ENCODE measurements at regions not wholly inside any gene's neighbourhood (a gene's known extent, or its start where the extent isn't known, plus 50 kb on each side); places are given as distances from the start of the nearest gene placed in this dataset.
A peak's percentile ranks its signal among the peaks of the same experiment; 100 is the strongest.

DNA sequence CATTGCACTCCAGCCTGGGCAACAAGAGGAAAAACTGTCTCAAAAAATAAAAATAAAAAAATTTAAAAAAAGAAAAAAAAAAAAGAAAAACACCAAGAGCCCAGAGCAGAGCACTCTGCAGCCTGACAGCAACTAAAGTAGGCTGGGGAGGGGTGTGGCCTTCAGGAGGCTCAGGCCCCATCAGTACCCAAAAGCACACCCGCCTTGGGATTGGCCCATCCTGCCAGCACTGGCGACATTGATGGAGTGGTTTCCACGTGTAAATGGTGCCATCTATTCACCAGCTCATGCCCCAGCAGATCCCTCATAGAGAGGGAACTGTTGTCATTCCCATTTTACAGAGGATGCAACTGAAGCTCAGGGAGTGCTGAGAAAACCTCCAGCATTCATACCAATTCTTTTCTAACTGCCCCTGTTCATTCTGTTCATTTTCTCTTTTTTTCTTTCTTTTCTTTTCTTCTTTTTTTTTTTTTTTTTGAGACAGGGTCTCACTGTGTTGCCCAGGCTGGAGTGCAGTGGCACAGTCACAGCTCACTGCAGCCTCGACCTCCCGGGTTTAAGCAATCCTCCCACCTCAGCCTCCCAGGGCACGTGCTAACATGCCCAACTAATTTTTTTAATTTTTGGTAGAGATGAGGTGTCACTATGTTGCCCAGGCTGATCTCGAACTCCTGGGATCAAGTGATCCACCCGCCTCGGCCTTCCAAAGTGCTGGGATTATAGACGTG, 89.3 kb downstream of the IRF2BPL start:
- H3K27ac Mint-ChIP-seq, result no peak overlapping the region
- no peaks in the 10 kb centered on the region for H3K36me3 Mint-ChIP-seq
- H3K9me3 Mint-ChIP-seq, result no peaks in the 10 kb centered on the region
- H3K27me3 Mint-ChIP-seq, result no peaks in the 10 kb centered on the region
- peaks cover 18% of the 10 kb centered on the region for H3K4me1 Mint-ChIP-seq
- no peak overlapping the region for H3K4me3 Mint-ChIP-seq

DNA sequence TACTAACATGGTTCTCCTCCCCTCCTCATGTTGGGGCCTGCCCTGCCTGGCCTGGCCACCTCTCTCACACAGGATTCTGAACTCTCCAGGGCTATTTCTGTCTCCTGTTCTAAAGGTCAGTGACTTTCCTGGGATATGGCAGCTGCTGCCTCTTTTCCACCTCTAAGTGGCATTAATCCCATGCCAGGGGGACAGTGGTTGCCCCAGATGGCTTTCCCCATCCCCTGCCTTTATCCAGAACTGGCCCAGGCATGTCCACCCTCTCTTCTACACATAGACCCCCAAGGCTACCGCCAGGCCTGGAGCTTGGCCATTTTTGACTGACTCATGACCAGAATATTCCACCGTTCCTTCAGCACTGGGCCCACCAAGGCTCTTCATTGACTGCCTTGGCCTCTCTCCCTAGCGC, 90.4 kb downstream of the IRF2BPL start:
- H3K27me3 Mint-ChIP-seq, result no peaks in the 10 kb centered on the region
- no peak overlapping the region for H3K27ac Mint-ChIP-seq
- no peaks in the 10 kb centered on the region for H3K9me3 Mint-ChIP-seq
- H3K36me3 Mint-ChIP-seq, result no peaks in the 10 kb centered on the region
- H3K4me3 Mint-ChIP-seq, result peak overlapping the region; percentile 3
- H3K4me1 Mint-ChIP-seq, result peaks cover 22% of the 10 kb centered on the region

DNA sequence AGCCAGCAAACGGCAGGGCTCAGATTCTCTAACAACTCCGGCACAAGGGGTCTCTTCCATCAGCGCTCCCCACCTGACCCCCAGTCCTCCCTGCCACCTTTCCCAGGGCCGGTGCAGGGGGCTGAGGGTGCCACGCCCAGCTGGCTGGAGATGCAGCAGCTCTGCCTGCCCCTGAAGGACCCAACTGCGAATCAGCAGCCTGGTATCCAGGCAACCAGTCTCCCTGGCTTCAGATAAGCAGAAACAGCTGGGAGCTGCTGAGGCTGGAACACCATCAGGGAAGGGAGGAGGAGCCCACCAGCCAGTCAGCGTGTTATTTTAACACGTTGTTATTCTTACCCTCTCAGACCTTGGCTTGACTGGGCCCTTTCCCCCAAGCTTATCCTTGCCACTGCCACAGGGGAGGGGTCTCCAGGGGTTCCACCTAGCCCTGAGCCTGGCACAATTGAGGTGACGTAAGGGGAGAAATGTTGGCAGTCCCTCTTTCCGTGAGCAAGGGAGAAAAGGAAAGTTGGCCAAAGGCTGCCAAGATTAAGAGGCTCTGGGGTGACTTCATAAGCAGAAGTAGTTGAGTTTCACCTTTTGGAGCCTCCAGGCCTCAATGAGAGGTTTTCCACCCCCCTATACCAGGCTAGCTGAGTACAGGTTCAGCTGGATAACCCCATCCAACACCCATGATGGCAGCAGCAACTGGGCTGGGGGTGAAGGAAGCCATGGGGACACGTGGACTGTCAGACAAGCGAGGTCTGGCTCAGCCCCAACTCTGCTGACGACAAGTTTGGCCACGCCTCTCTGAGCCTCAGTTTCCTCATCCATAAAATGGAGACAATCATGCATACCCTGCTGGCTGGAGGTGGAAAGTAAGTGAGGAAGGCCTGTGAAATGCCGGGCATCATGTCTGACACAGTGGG, 91.1 kb downstream of the IRF2BPL start:
- Mint-ChIP-seq H3K36me3 (no peaks in the 10 kb centered on the region), H3K4me3 (no peak overlapping the region), H3K9me3 (no peaks in the 10 kb centered on the region), H3K27me3 (no peaks in the 10 kb centered on the region), H3K4me1 (peaks cover 23% of the 10 kb centered on the region), H3K27ac (no peak overlapping the region)

DNA sequence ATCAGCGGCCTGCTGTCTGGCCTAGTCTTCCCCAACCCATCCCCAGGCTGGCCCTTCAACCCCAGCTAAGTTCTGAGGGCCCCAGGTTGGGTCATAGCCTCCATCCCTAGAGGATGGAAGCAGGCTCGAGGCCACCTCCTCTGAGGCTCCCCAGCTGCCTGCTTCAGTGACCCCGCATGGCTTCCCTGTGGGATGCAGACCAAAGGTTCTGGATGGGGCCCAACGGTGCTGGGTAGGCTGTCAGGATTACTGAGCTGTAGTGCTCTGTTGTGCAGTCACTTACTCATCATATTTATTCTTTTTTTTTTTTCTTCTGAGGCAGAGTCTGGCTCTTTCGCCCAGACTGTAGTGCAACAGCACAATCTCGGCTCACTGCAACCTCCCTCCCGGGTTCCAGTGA, 92.0 kb downstream of the IRF2BPL start:
- Mint-ChIP-seq H3K36me3 (no peaks in the 10 kb centered on the region), H3K9me3 (no peaks in the 10 kb centered on the region), H3K27ac (peak overlapping the region; percentile 59), H3K27me3 (no peaks in the 10 kb centered on the region), H3K4me1 (peaks cover 28% of the 10 kb centered on the region), H3K4me3 (no peak overlapping the region)

DNA sequence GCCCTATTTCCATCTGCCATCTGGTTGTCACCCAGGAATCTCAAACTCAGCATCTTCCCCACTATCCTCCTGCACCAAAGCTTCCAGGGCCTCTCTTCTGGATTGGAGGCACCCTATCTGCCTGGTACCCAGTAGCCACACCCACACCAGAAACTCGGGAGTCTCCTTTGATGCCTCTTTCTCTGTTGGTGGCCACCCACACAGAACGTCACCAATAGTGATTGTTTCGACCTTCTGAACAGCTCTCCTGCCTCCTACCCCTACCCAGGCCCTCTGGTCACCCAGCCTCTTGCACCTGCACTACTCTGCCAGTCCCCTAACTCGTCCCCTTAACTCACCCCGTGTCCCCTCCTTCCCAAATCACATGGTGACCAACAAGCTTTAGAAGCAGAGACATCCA, 95.0 kb downstream of the IRF2BPL start:
- peaks cover 55% of the 10 kb centered on the region for H3K4me1 Mint-ChIP-seq
- no peaks in the 10 kb centered on the region for H3K27me3 Mint-ChIP-seq
- H3K27ac Mint-ChIP-seq, result no peak overlapping the region
- H3K9me3 Mint-ChIP-seq, result no peaks in the 10 kb centered on the region
- H3K4me3 Mint-ChIP-seq, result no peak overlapping the region
- H3K36me3 Mint-ChIP-seq, result no peaks in the 10 kb centered on the region

DNA sequence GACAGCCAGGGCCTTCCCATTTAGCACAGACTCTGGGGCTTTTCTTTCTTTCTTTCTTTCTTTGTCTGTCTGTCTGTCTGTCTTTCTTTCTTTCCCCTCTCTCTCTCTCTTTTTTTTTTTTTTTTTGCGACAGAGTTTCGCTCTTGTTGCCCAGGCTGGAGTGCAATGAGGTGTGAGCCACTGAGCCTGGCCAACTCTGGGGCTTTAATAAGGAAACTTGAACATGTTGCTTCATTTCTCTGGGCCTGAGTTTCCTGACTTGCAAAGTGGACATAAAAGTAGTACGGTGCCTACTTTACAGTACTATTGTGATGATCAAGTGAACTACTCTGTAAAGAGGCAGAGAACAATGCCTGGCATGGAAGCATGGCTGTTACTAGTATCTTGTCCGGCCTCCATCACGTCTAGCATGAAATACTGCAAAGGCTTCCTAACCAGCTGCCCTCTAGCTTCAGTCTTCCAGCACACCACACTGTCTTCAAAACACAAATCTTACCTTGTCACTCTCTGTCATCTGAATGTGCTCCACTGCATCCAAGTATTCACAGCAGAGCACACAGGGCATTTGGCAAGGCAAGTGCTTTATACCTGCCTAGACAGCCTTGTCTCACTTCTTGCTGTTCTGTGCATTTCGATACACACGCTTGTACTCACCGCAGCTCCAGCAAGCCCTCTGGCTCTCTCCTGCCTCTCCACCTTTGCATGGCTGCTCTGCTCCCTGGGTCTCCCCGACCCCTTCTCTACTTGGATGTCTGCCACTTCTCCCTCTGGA, 96.7 kb downstream of the IRF2BPL start:
- Mint-ChIP-seq H3K27ac (peak overlapping the region; percentile 64), H3K9me3 (no peaks in the 10 kb centered on the region), H3K4me3 (no peak overlapping the region), H3K4me1 (peaks cover 71% of the 10 kb centered on the region), H3K27me3 (no peaks in the 10 kb centered on the region), H3K36me3 (no peaks in the 10 kb centered on the region)

DNA sequence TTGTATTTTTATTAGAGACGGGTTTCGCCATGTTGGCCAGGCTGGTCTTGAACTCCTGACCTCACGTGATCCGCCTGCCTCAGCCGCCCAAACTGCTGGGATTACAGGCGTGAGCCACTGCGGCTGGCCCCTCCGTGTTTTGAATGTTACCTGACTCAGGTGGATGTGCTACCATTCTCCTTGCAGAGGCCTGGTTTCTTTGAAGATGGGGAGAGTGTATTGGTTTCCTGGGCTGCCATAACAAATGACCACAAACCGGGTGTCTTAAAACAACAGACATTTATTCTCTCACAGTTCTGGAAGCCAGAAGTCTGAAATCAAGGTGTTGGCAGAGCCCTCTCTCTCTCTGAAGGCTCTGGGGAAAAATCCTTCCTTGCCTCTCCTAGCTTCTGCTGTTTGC, 98.0 kb downstream of the IRF2BPL start:
- Mint-ChIP-seq H3K4me1 (peaks cover 82% of the 10 kb centered on the region), H3K36me3 (no peaks in the 10 kb centered on the region), H3K27me3 (no peaks in the 10 kb centered on the region), H3K4me3 (no peak overlapping the region), H3K27ac (no peak overlapping the region), H3K9me3 (no peaks in the 10 kb centered on the region)

DNA sequence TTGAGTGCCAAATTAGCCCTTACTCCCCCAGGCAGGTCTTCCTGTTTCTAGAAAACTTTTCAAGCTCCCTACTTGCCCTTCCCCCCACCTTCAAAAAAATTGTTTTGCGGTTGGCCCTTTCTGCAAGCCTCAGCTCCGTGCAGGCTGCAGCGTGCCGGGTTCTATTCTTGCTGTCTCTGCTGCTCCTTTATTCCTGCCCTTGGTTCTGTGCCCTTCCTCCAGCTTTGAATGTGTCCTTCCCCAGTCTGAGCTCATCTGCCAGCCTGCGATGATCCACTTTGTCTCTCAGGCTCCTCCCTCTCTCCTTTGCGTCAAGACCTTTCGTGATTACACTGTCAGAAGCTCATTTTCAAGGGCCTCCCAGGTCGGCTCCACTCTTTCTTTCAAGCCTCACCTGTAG, 98.6 kb downstream of the IRF2BPL start:
- no peaks in the 10 kb centered on the region for H3K27me3 Mint-ChIP-seq
- peak overlapping the region; percentile 78 for H3K4me3 Mint-ChIP-seq
- no peaks in the 10 kb centered on the region for H3K36me3 Mint-ChIP-seq
- no peaks in the 10 kb centered on the region for H3K9me3 Mint-ChIP-seq
- peak overlapping the region; percentile 80 for H3K27ac Mint-ChIP-seq
- H3K4me1 Mint-ChIP-seq, result peaks cover 86% of the 10 kb centered on the region

DNA sequence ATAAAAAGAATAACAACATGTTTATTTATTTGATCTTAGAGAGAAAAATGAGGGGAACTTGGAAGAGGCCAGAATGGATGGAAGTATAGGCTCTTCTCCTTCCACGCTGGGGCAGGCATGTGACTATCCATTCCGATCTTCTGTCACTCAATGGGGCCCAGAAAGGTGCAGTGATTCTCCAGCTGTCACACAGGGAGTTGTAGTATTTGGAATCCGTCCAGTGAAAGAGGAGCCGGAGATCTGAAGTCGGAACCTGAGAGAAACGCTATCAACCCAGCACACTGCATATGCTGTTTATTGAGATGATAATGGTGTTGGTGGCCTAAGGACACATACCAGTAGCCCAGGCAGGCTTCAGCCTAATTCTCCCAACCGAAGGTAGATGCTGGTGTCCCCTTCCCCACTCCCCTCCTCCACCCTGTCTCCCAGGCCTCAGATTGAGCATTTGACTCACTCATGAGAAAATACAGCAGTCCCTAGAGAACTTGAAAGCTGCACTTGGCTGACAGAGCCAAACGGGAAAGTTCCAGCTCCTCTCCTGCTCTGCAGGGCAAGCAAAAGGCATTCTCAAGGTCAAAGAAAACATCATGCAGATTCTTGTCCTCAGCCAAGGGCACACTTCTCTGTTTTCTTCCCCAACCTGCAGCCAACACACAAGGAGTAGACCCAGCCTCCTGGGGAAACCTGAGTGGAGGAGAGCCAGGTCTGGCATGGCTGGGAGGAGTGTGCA, 100.4 kb downstream of the IRF2BPL start:
- Mint-ChIP-seq H3K9me3 (no peaks in the 10 kb centered on the region), H3K4me3 (no peak overlapping the region), H3K36me3 (no peaks in the 10 kb centered on the region), H3K27ac (peak overlapping the region; percentile 44), H3K27me3 (no peaks in the 10 kb centered on the region), H3K4me1 (peaks cover 89% of the 10 kb centered on the region)

DNA sequence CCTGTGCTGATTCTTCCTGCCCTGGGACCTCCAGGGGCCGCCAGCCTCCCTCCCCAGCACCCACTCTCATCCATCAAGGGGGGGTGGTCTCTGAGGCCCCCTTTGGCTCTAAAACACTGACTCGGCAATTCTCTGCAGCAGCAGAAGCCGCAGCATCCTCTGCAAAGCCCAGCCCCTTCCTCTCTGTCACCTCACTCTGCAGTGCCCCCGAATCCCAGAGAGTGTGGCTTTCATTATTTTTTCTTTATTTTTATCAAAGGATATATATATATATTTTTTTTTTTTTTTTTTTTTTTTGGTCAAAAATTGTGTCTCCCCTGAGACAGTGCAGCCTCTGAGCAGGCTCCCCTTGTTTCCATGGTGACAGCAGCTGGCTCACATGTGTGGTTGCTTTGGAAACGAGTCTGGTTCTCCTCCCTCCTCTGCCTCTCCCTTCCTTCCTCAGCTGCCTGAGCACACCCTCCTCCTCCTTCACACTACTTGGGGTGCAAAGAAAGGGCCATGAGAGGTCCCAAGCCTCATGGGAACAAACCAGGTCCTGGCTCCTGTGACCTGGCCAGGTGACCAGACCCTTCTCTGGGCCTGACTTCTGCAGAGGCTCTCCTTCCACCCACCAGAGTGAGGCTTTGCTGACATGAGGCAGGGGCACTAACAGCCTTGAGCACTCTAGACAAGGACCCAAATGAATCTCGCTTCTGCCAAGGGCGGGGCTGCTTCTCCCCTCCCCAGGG, 100.5 kb downstream of the LRRC74A start:
- peaks cover 86% of the 10 kb centered on the region for H3K4me1 Mint-ChIP-seq
- no peaks in the 10 kb centered on the region for H3K27me3 Mint-ChIP-seq
- H3K36me3 Mint-ChIP-seq, result no peaks in the 10 kb centered on the region
- peak overlapping the region; percentile 82 for H3K27ac Mint-ChIP-seq
- peak overlapping the region; percentile 60 for H3K4me3 Mint-ChIP-seq
- no peaks in the 10 kb centered on the region for H3K9me3 Mint-ChIP-seq

DNA sequence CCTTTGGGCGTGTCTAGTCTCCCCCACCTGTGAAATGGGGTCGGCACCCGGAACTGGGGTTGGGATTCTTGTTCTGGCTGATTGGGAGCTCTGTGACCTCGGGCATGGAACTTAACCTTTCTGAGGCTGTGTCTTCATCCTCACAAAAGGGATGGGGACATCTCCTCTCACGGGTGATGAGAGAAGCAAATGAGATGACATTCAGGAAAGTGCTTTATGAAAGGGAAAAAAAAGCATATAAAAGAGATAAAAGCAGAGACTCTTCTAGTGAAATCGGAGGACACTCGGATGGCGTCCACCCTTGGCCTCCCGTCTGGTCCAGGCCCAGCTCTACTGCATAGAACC, 98.9 kb downstream of the LRRC74A start:
- no peaks in the 10 kb centered on the region for H3K9me3 Mint-ChIP-seq
- H3K4me3 Mint-ChIP-seq, result no peak overlapping the region
- no peak overlapping the region for H3K27ac Mint-ChIP-seq
- no peaks in the 10 kb centered on the region for H3K36me3 Mint-ChIP-seq
- peaks cover 81% of the 10 kb centered on the region for H3K4me1 Mint-ChIP-seq
- no peaks in the 10 kb centered on the region for H3K27me3 Mint-ChIP-seq

DNA sequence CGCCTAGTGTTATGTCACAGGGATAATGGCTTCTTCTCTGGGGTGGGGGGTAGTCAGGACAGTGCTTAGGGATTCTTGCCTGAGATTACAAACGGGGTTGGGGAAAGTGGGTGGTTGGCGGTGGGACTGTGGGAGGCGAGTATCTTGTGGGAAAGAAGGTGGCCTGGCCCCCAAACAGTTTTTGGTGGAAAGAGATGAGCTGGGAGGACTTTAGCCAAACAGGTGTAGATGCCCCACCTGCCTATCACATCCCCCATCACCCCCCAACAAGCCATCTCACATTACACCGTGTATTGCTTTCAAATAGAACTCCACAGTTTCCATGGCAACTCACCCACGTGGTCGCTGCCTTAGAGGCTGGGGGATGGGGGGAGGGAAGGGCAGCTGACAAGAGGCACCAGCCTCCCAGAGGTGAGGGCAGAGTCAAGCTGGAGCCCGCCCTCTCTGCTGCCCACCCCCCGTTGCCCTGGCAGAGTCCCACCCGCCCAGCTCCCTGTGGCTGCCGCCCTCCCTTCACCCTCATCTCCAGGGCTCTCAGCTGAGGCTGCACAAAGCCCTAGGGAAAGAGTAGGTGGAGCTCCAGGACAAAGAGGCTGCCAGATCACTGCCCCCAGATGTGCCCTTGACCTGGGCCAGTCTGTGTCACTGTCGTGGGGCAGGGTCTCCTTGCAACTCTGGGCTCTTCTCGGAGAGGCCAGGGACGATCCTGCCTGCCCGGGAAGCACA, 98.3 kb downstream of the LRRC74A start:
- H3K27me3 Mint-ChIP-seq, result no peaks in the 10 kb centered on the region
- no peak overlapping the region for H3K4me3 Mint-ChIP-seq
- H3K4me1 Mint-ChIP-seq, result peaks cover 80% of the 10 kb centered on the region
- peak overlapping the region; percentile 35 for H3K27ac Mint-ChIP-seq
- no peaks in the 10 kb centered on the region for H3K36me3 Mint-ChIP-seq
- no peaks in the 10 kb centered on the region for H3K9me3 Mint-ChIP-seq

DNA sequence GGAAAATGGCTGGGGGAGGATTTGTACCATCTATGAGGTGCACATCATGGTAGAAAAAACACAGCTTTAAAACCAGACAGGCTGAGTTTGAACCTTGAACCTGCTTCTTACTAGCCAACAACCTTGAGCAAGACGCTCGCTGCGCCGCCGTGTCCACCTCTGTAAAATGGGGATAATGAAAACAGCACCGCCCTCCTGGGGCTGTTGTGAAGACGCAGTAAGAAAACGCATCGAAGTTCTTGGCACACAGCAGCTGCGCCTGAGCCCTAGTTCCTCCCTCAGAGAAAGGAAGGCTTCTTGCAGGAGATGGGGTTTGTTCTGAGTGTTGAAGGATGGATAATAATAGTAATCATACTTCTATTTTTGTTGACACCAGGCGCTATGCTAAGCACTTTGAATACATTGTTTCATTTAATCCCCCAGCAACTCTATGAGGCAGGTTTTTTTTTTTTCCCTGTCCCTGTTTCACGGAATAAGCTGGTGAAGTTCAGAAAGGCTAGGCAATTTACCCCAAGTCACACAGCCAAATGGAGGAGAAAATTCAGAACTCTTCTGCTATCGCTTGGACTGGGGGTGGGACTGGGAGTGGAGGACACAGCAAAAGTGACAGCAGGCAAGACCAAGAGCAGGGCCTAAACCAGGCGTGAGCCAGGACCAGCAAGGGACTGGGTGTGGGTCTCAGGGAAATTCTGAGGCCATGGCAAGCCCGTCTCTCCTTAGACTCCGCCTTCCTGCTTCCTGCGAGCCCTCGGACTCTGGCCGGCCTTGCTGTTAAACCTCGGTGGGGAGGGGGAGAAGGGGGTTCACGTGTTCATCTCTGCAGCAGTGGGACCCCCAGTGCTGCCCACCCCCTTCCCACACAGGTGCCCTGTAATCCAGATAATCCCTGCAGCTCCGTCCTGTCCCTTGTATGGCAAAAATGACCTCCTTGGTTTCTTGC, 97.5 kb downstream of the LRRC74A start:
- H3K4me3 Mint-ChIP-seq, result no peak overlapping the region
- H3K27ac Mint-ChIP-seq, result peak overlapping the region; percentile 69
- H3K27me3 Mint-ChIP-seq, result no peaks in the 10 kb centered on the region
- peaks cover 80% of the 10 kb centered on the region for H3K4me1 Mint-ChIP-seq
- no peaks in the 10 kb centered on the region for H3K36me3 Mint-ChIP-seq
- no peaks in the 10 kb centered on the region for H3K9me3 Mint-ChIP-seq

All from activated naive CD4-positive, alpha-beta T cell treated with anti-CD3 and anti-CD28 coated beads, Interleukin-2, amount 50 U/mL, for 24 hours (primary cell).